ENCODE measurements at regions not wholly inside any gene's neighbourhood (a gene's known extent, or its start where the extent isn't known, plus 50 kb on each side); places are given as distances from the start of the nearest gene placed in this dataset.
"Not testable (repeated sequence)": the region's sequence is repeated elsewhere in the genome, so short reads cannot be mapped to it uniquely, and the experiment has no call there.

DNA sequence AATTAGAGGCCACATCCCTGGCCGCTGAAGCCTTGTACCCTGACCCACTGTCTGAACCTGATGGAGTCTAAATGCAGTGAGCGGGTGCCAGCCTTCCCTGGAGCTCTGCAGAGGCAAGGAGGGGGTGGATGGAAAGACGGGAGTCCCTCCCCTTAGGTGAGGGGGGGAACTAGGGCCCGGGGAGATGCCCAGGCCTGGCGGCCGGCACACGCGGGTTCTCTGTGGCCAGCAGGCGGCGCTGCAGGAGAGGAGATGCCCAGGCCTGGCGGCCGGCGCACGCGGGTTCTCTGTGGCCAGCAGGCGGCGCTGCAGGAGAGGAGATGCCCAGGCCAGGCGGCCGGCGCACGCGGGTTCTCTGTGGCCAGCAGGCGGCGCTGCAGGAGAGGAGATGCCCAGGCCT lies 77.3 kb downstream of the OR4F16 start:
- TF ChIP-seq POLR2A (IDR thresholded peaks at IDR 0.05): not testable (repeated sequence)
- TF ChIP-seq, protein P1, sequence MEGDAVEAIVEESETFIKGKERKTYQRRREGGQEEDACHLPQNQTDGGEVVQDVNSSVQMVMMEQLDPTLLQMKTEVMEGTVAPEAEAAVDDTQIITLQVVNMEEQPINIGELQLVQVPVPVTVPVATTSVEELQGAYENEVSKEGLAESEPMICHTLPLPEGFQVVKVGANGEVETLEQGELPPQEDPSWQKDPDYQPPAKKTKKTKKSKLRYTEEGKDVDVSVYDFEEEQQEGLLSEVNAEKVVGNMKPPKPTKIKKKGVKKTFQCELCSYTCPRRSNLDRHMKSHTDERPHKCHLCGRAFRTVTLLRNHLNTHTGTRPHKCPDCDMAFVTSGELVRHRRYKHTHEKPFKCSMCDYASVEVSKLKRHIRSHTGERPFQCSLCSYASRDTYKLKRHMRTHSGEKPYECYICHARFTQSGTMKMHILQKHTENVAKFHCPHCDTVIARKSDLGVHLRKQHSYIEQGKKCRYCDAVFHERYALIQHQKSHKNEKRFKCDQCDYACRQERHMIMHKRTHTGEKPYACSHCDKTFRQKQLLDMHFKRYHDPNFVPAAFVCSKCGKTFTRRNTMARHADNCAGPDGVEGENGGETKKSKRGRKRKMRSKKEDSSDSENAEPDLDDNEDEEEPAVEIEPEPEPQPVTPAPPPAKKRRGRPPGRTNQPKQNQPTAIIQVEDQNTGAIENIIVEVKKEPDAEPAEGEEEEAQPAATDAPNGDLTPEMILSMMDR (IDR thresholded peaks at IDR 0.05): not testable (repeated sequence)

Data from adrenal gland (tissue), 5 donors.